HL-60 (cell line): ENCODE measurements at regions not wholly inside any gene's neighbourhood (a gene's known extent, or its start where the extent isn't known, plus 50 kb on each side); places are given as distances from the start of the nearest gene placed in this dataset.

Source experiments
- GABPA ChIP-seq: IDR thresholded peaks from 2 replicates; pipeline ENCODE4 v1.6.1; 2012; ENCODE audit warnings: low read depth
- POLR2AphosphoS5 ChIP-seq: IDR thresholded peaks from 2 replicates; pipeline ENCODE4 v1.6.1; 2012; ENCODE audit warnings: low read depth
- SPI1 ChIP-seq: IDR thresholded peaks from 2 replicates; pipeline ENCODE4 v1.6.1; 2012; ENCODE audit warnings: low read depth, mild to moderate bottlenecking, borderline replicate concordance
- TF ChIP-seq, protein P1 (sequence below): IDR thresholded peaks from one replicate; pipeline ENCODE4 v1.5.1; 2011; ENCODE audit warnings: low read length, control low read depth, inconsistent platforms; ENCODE audit not compliant: insufficient read depth
- TF ChIP-seq, protein P2 (sequence below): IDR thresholded peaks from 2 replicates; pipeline ENCODE4 v1.6.1; 2012; ENCODE audit warnings: low read depth; ENCODE audit not compliant: insufficient replicate concordance

DNA sequence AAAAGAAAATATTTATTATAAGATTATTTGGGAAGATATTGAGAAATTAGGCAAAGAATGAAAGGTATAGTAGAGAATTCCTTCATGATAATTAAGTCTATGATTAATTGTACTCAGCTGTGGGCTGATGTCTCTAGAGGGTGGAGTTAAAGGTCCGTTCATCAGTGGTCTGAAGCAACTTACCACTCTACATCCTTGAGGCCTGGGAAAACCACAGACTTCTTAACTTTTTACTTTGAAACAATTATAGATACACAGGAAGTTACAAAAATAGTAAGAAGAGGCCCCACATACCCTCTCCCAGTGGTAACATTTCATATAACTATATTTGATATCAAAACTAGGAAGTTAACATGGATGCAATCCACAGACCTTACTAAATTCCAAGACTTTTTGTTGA, 167.0 kb upstream of the NECTIN1 start:
- TF ChIP-seq, protein P1, sequence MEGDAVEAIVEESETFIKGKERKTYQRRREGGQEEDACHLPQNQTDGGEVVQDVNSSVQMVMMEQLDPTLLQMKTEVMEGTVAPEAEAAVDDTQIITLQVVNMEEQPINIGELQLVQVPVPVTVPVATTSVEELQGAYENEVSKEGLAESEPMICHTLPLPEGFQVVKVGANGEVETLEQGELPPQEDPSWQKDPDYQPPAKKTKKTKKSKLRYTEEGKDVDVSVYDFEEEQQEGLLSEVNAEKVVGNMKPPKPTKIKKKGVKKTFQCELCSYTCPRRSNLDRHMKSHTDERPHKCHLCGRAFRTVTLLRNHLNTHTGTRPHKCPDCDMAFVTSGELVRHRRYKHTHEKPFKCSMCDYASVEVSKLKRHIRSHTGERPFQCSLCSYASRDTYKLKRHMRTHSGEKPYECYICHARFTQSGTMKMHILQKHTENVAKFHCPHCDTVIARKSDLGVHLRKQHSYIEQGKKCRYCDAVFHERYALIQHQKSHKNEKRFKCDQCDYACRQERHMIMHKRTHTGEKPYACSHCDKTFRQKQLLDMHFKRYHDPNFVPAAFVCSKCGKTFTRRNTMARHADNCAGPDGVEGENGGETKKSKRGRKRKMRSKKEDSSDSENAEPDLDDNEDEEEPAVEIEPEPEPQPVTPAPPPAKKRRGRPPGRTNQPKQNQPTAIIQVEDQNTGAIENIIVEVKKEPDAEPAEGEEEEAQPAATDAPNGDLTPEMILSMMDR, result no peak
- TF ChIP-seq POLR2AphosphoS5, result no peak
- TF ChIP-seq, protein P2, sequence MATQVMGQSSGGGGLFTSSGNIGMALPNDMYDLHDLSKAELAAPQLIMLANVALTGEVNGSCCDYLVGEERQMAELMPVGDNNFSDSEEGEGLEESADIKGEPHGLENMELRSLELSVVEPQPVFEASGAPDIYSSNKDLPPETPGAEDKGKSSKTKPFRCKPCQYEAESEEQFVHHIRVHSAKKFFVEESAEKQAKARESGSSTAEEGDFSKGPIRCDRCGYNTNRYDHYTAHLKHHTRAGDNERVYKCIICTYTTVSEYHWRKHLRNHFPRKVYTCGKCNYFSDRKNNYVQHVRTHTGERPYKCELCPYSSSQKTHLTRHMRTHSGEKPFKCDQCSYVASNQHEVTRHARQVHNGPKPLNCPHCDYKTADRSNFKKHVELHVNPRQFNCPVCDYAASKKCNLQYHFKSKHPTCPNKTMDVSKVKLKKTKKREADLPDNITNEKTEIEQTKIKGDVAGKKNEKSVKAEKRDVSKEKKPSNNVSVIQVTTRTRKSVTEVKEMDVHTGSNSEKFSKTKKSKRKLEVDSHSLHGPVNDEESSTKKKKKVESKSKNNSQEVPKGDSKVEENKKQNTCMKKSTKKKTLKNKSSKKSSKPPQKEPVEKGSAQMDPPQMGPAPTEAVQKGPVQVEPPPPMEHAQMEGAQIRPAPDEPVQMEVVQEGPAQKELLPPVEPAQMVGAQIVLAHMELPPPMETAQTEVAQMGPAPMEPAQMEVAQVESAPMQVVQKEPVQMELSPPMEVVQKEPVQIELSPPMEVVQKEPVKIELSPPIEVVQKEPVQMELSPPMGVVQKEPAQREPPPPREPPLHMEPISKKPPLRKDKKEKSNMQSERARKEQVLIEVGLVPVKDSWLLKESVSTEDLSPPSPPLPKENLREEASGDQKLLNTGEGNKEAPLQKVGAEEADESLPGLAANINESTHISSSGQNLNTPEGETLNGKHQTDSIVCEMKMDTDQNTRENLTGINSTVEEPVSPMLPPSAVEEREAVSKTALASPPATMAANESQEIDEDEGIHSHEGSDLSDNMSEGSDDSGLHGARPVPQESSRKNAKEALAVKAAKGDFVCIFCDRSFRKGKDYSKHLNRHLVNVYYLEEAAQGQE, result no peak
- TF ChIP-seq GABPA, result no peak
- TF ChIP-seq SPI1, result no peak
